GM18907 (cell line): ENCODE measurements at regions not wholly inside any gene's neighbourhood (a gene's known extent, or its start where the extent isn't known, plus 50 kb on each side); places are given as distances from the start of the nearest gene placed in this dataset.

Experiments used
- ATAC-seq: cut with Tn5 transposase; IDR thresholded peaks from one replicate; pipeline ENCODE4 v1.9.1; 2021; ENCODE audit warnings: mild to moderate bottlenecking, moderate library complexity; ENCODE audit not compliant: unreplicated experiment

- ATAC-seq: no peak
Observed at GRCh38 chr5:173778784-173779304, 109.3 kb upstream of the CPEB4 start.

GRCh38 chr5:173780235-173781234 is 107.6 kb upstream of the CPEB4 start:
- ATAC-seq: no peak

- ATAC-seq: no peak
Observed at GRCh38 chr5:173781432-173781815, 106.7 kb upstream of the CPEB4 start.

- no peak for ATAC-seq
Observed at GRCh38 chr5:173781816-173782670, 106.1 kb upstream of the CPEB4 start.

- ATAC-seq: no peak
Observed at GRCh38 chr5:173782671-173783101, 105.5 kb upstream of the CPEB4 start.

GRCh38 chr5:173783371-173783770 is 104.8 kb upstream of the CPEB4 start:
- no peak for ATAC-seq

GRCh38 chr5:173785400-173785799 is 102.7 kb upstream of the CPEB4 start:
- no peak for ATAC-seq

GRCh38 chr5:173785866-173786265 is 102.3 kb upstream of the CPEB4 start:
- ATAC-seq: no peak

GRCh38 chr5:173786286-173787187 is 101.6 kb upstream of the CPEB4 start:
- peak; percentile 66 for ATAC-seq

- ATAC-seq: no peak
Observed at GRCh38 chr5:173789031-173789920, 98.9 kb upstream of the CPEB4 start.

GRCh38 chr5:173790177-173790719 is 97.9 kb upstream of the CPEB4 start:
- no peak for ATAC-seq

- no peak for ATAC-seq
Observed at GRCh38 chr5:173790836-173791546, 97.2 kb upstream of the CPEB4 start.

- ATAC-seq: no peak
Observed at GRCh38 chr5:173791878-173792277, 96.3 kb upstream of the CPEB4 start.

- no peak for ATAC-seq
Observed at GRCh38 chr5:173792781-173793547, 95.2 kb upstream of the CPEB4 start.

- no peak for ATAC-seq
Observed at GRCh38 chr5:173793648-173794548, 94.3 kb upstream of the CPEB4 start.

GRCh38 chr5:173794901-173795416 is 93.2 kb upstream of the CPEB4 start:
- no peak for ATAC-seq
